ENCODE measurements at regions not wholly inside any gene's neighbourhood (a gene's known extent, or its start where the extent isn't known, plus 50 kb on each side); places are given as distances from the start of the nearest gene placed in this dataset.

DNA sequence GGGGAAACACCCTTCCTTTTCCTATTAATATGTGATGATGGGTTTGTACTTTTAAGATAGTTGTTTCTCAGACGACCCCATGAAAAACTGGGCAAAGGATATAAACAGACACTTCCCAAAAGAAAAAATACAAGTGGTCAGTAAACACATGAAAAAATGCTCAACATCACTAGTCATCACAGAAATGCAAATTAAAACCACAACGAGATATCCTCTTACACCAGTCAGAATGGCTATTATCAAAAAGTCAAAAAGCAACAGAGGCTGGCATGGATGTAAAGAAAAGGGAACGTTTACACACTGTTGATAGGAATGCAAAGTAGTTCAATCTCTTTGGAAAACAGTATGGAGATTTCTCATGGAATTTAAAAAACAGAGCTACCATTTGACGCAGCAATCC, 111.4 kb upstream of the ZEB1 start:
- Histone ChIP-seq H3K9me3 (ENCODE audit: control insufficient read depth, low read length) (no peaks in the 10 kb centered on the region), H3K4me1 (ENCODE audit: control insufficient read depth, insufficient read depth, low read length) (no peaks in the 10 kb centered on the region), H3K36me3 (ENCODE audit: control insufficient read depth, insufficient read depth, low read length) (no peaks in the 10 kb centered on the region), H3K9ac (ENCODE audit: extremely low read depth, low read length, poor library complexity, severe bottlenecking) (no peak overlapping the region), H3K27me3 (ENCODE audit: control insufficient read depth, insufficient read depth, low read length, poor library complexity, severe bottlenecking) (no peaks in the 10 kb centered on the region), H3K27ac (ENCODE audit: low read depth, low read length) (no peak overlapping the region), H3K4me3 (ENCODE audit: low read length) (no peak overlapping the region)
- H3K4me3 Mint-ChIP-seq = no peak overlapping the region
- no peaks in the 10 kb centered on the region for H3K36me3 Mint-ChIP-seq (ENCODE audit: low read depth)
- TF ChIP-seq, protein P1, sequence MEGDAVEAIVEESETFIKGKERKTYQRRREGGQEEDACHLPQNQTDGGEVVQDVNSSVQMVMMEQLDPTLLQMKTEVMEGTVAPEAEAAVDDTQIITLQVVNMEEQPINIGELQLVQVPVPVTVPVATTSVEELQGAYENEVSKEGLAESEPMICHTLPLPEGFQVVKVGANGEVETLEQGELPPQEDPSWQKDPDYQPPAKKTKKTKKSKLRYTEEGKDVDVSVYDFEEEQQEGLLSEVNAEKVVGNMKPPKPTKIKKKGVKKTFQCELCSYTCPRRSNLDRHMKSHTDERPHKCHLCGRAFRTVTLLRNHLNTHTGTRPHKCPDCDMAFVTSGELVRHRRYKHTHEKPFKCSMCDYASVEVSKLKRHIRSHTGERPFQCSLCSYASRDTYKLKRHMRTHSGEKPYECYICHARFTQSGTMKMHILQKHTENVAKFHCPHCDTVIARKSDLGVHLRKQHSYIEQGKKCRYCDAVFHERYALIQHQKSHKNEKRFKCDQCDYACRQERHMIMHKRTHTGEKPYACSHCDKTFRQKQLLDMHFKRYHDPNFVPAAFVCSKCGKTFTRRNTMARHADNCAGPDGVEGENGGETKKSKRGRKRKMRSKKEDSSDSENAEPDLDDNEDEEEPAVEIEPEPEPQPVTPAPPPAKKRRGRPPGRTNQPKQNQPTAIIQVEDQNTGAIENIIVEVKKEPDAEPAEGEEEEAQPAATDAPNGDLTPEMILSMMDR (conservative IDR thresholded peaks at IDR 0.05) = no peak
- H3K9me3 Mint-ChIP-seq = peaks cover 1% of the 10 kb centered on the region
- no peak for DNase-seq
- no peak overlapping the region for H3K27ac Mint-ChIP-seq
- WGBS, 2 experiments (ENCODE audit: insufficient coverage in 1 of 2, insufficient read length in 1 of 2) = 74 to 80% methylated on average over 2 to 3 of the region's 4 CpGs
- H3K27me3 Mint-ChIP-seq (ENCODE audit: insufficient read depth) = no peaks in the 10 kb centered on the region
- H3K4me1 Mint-ChIP-seq = peaks cover 2% of the 10 kb centered on the region

DNA sequence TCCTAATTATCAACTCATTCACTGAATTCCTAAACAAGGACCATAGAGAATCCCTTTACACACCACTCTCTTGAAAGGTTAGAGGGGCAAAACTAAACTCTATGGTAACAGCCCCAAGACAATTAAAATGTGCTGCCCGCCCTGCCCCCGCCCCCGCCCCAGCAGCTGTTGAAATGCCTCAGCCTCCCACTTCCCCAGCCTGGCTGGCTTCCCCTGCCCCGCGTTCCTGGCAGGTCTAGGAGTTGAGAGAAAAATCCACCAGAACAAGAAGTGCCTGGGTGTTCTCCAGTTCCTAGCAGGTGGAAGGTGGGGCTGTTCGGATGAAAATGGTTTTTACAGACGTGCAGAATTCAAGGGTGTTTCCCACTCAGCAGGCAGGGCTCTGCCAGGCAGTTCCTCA, 109.5 kb upstream of the ZEB1 start:
- TF ChIP-seq, protein P1 (conservative IDR thresholded peaks at IDR 0.05) = no peak
- H3K4me3 Mint-ChIP-seq = no peak overlapping the region
- no peaks in the 10 kb centered on the region for H3K4me1 ChIP-seq (ENCODE audit: control insufficient read depth, insufficient read depth, low read length)
- H3K4me3 ChIP-seq (ENCODE audit: low read length) = no peak overlapping the region
- H3K27me3 ChIP-seq (ENCODE audit: control insufficient read depth, insufficient read depth, low read length, poor library complexity, severe bottlenecking) = no peaks in the 10 kb centered on the region
- no peak overlapping the region for H3K27ac Mint-ChIP-seq
- H3K9me3 ChIP-seq (ENCODE audit: control insufficient read depth, low read length) = no peaks in the 10 kb centered on the region
- peaks cover 2% of the 10 kb centered on the region for H3K4me1 Mint-ChIP-seq
- H3K9me3 Mint-ChIP-seq = peaks cover 1% of the 10 kb centered on the region
- no peaks in the 10 kb centered on the region for H3K36me3 Mint-ChIP-seq (ENCODE audit: low read depth)
- no peak overlapping the region for H3K9ac ChIP-seq (ENCODE audit: extremely low read depth, low read length, poor library complexity, severe bottlenecking)
- no peaks in the 10 kb centered on the region for H3K36me3 ChIP-seq (ENCODE audit: control insufficient read depth, insufficient read depth, low read length)
- 89 to 100% methylated on average over 1 to 6 of the region's 7 CpGs for WGBS, 2 experiments (ENCODE audit: insufficient coverage in 1 of 2, insufficient read length in 1 of 2)
- DNase-seq = no peak
- no peaks in the 10 kb centered on the region for H3K27me3 Mint-ChIP-seq (ENCODE audit: insufficient read depth)
- H3K27ac ChIP-seq (ENCODE audit: low read depth, low read length) = no peak overlapping the region

- TF ChIP-seq, protein P1 (conservative IDR thresholded peaks at IDR 0.05) = no peak
- H3K36me3 Mint-ChIP-seq (ENCODE audit: low read depth) = no peaks in the 10 kb centered on the region
- no peak overlapping the region for H3K27ac Mint-ChIP-seq
- Histone ChIP-seq H3K9me3 (ENCODE audit: control insufficient read depth, low read length) (no peaks in the 10 kb centered on the region), H3K27me3 (ENCODE audit: control insufficient read depth, insufficient read depth, low read length, poor library complexity, severe bottlenecking) (no peaks in the 10 kb centered on the region), H3K4me3 (ENCODE audit: low read length) (no peak overlapping the region), H3K4me1 (ENCODE audit: control insufficient read depth, insufficient read depth, low read length) (no peaks in the 10 kb centered on the region), H3K9ac (ENCODE audit: extremely low read depth, low read length, poor library complexity, severe bottlenecking) (no peak overlapping the region), H3K36me3 (ENCODE audit: control insufficient read depth, insufficient read depth, low read length) (no peaks in the 10 kb centered on the region), H3K27ac (ENCODE audit: low read depth, low read length) (no peak overlapping the region)
- H3K9me3 Mint-ChIP-seq = peaks cover 1% of the 10 kb centered on the region
- H3K27me3 Mint-ChIP-seq (ENCODE audit: insufficient read depth) = no peaks in the 10 kb centered on the region
- no peak for DNase-seq
- no peak overlapping the region for H3K4me3 Mint-ChIP-seq
- WGBS, 2 experiments (ENCODE audit: insufficient coverage in 1 of 2, insufficient read length in 1 of 2) = 87 to 97% methylated on average over 4 to 7 of the region's 7 CpGs
- peaks cover 2% of the 10 kb centered on the region for H3K4me1 Mint-ChIP-seq
Measured at GRCh38 chr10:31210190-31210589, 108.8 kb upstream of the ZEB1 start.
